HEK293 (cell line): ENCODE measurements at regions not wholly inside any gene's neighbourhood (a gene's known extent, or its start where the extent isn't known, plus 50 kb on each side); places are given as distances from the start of the nearest gene placed in this dataset.
"Not testable (repeated sequence)": the region's sequence is repeated elsewhere in the genome, so short reads cannot be mapped to it uniquely, and the experiment has no call there.

Experiments
- CTCF ChIA-PET: fragments of 350-600 bp; formaldehyde crosslinking; extraction: SDS; loops from one replicate; lab custom pipeline; 2021; ENCODE audit warnings: antibody characterized with exemption; lab: Yijun Ruan, JAX
- POLR2A ChIA-PET: fragments of 300-600 bp; formaldehyde crosslinking; extraction: SDS; loops from one replicate; lab custom pipeline; 2020; ENCODE audit warnings: antibody characterized with exemption, inconsistent platforms; lab: Yijun Ruan, JAX
- H3K27ac ChIP-seq: fragments of 200-500 bp; sonication (Bioruptor generic); 2 replicates; pipeline ENCODE4 v1.5.1; 2014; ENCODE audit warnings: low read depth, low read length, control low read depth, inconsistent platforms; ENCODE audit errors: extremely low read depth
- H3K36me3 ChIP-seq, 2 experiments: fragments of 200-500 bp in 1 of 2; sonication (Bioruptor generic) in 1 of 2; 1 replicate in 1 of 2; 2 replicates in 1 of 2; pipeline ENCODE4 v1.5.1; 2014 to 2017; ENCODE audit warnings: inconsistent platforms in 2 of 2, low read length in 2 of 2; ENCODE audit not compliant: control insufficient read depth in 2 of 2, insufficient read depth in 1 of 2
- H3K4me1 ChIP-seq: fragments of 200-500 bp; sonication (Bioruptor generic); 2 replicates; pipeline ENCODE4 v1.5.1; 2014; ENCODE audit warnings: mild to moderate bottlenecking, low read length, inconsistent platforms; ENCODE audit not compliant: control insufficient read depth, insufficient read depth
- H3K4me3 ChIP-seq: 2 replicates; pipeline ENCODE4 v1.5.1; 2011; ENCODE audit warnings: low read depth, mild to moderate bottlenecking, control low read depth, low read length, moderate library complexity
- H3K9me3 ChIP-seq: fragments of 200-500 bp; sonication (Bioruptor generic); 2 replicates; pipeline ENCODE4 v1.5.1; 2014; ENCODE audit warnings: low read depth, low read length, inconsistent platforms; ENCODE audit not compliant: control insufficient read depth, insufficient read depth
- MYNN ChIP-seq: fragments of 450-650 bp; formaldehyde crosslinking; IDR thresholded peaks from 2 replicates; pipeline ENCODE4 v1.5.1; 2016; ENCODE audit warnings: missing biosample characterization, missing genetic modification characterization, borderline replicate concordance
- REPIN1 ChIP-seq: fragments of 450-650 bp; formaldehyde crosslinking; IDR thresholded peaks from 2 replicates; pipeline ENCODE4 v1.5.1; 2017; ENCODE audit warnings: missing biosample characterization, missing genetic modification characterization, low read depth
- YY2 ChIP-seq: fragments of 450-650 bp; formaldehyde crosslinking; IDR thresholded peaks from 2 replicates; pipeline ENCODE4 v1.5.1; 2016; ENCODE audit warnings: missing biosample characterization, missing genetic modification characterization
- ZFP37 ChIP-seq: fragments of 450-650 bp; formaldehyde crosslinking; IDR thresholded peaks from 2 replicates; pipeline ENCODE4 v1.5.1; 2016; ENCODE audit warnings: missing biosample characterization, missing genetic modification characterization
- ZNF132 ChIP-seq: fragments of 450-650 bp; formaldehyde crosslinking; IDR thresholded peaks from 2 replicates; pipeline ENCODE4 v1.5.1; 2017; ENCODE audit warnings: missing biosample characterization, missing genetic modification characterization, borderline replicate concordance
- ZNF404 ChIP-seq: fragments of 450-650 bp; formaldehyde crosslinking; IDR thresholded peaks from 2 replicates; pipeline ENCODE4 v1.5.1; 2017; ENCODE audit warnings: missing biosample characterization, missing genetic modification characterization
- ZNF626 ChIP-seq: fragments of 450-650 bp; sonication (Bioruptor Pico); formaldehyde crosslinking; IDR thresholded peaks from 2 replicates; pipeline ENCODE4 v1.5.1; 2018; ENCODE audit warnings: missing biosample characterization, missing genetic modification characterization, inconsistent platforms
- ZNF654 ChIP-seq: fragments of 450-650 bp; formaldehyde crosslinking; IDR thresholded peaks from 2 replicates; pipeline ENCODE4 v1.5.1; 2016; ENCODE audit warnings: low read depth, missing biosample characterization, missing genetic modification characterization
- ZNF768 ChIP-seq: fragments of 450-650 bp; formaldehyde crosslinking; IDR thresholded peaks from 2 replicates; pipeline ENCODE4 v1.5.1; 2018; ENCODE audit warnings: missing biosample characterization, mild to moderate bottlenecking, missing genetic modification characterization
- ZSCAN30 ChIP-seq: fragments of 450-650 bp; IDR thresholded peaks from 2 replicates; pipeline ENCODE4 v1.5.1; 2018; ENCODE audit warnings: missing biosample characterization, mild to moderate bottlenecking, missing genetic modification characterization, moderate library complexity
- TF ChIP-seq, protein P1 (sequence below): fragments of 450-650 bp; formaldehyde crosslinking; IDR thresholded peaks from 2 replicates; pipeline ENCODE4 v1.5.1; 2017; ENCODE audit warnings: missing biosample characterization, missing genetic modification characterization
- TF ChIP-seq, protein P2 (sequence below): fragments of 450-650 bp; formaldehyde crosslinking; conservative IDR thresholded peaks from 2 replicates; pipeline ENCODE4 v1.5.1; 2016; ENCODE audit warnings: low read depth, missing biosample characterization, missing genetic modification characterization
- TF ChIP-seq, protein P3 (sequence below): sonication (generic); formaldehyde crosslinking; IDR thresholded peaks from 2 replicates; pipeline ENCODE4 v1.8.1; 2022; ENCODE audit warnings: mild to moderate bottlenecking, moderate library complexity, missing genetic modification reagents
- TF ChIP-seq, protein P4 (sequence below): fragments of 450-650 bp; formaldehyde crosslinking; conservative IDR thresholded peaks from 2 replicates; pipeline ENCODE4 v1.5.1; 2016; ENCODE audit warnings: low read depth, missing biosample characterization, missing genetic modification characterization

DNA sequence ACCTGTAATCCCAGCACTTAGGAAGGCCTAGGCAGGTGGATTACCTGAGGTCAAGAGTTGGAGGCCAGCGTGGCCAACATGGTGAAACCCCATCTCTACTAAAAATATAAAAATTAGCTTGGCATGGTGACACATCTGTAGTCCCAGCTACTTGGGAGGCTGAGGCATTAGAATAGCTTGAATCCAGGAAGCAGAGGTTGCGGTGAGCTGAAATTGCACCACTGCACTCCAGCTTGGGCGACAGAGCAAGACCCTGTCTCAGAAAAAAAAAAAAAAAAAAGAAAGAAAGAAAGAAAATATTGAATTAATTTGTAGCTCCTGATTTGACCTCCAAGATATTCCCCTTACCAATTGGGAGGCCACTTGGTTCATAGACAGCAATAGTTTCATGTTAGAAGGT, 73.7 kb downstream of the SPIN4 start:
- H3K9me3 ChIP-seq, H3K27ac ChIP-seq, H3K4me3 ChIP-seq, POLR2A ChIA-PET, CTCF ChIA-PET, H3K36me3 ChIP-seq, H3K4me1 ChIP-seq: not testable (repeated sequence)

DNA sequence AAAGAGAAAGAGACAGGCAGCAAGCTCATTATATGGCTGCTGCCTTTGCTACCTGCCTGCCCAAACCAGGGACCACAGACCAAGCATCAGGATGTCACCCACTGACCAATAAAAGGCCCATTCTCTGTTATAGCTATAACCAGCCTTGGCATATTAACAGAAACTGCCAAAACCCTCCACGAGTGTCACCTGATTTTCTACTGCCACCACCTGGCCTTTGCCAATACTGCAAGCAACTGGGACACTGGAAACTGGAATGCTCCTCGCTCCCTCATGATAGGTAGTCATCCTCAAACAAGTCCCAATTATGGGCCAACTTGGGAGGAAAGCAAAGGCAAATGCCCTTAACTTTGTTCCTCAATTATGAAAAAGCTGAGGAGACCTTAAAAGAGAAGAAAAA, 76.0 kb downstream of the SPIN4 start:
- H3K4me3 ChIP-seq = no peak overlapping the region
- POLR2A ChIA-PET = no interaction called here
- no peak overlapping the region for H3K27ac ChIP-seq
- peaks cover 5% of the 10 kb centered on the region for H3K9me3 ChIP-seq
- H3K4me1 ChIP-seq = no peaks in the 10 kb centered on the region
- no peaks in the 10 kb centered on the region for H3K36me3 ChIP-seq
- CTCF ChIA-PET = interaction anchor here (0.6 to 1.1 kb wide), 6 partner anchors 8 to 889 kb away, joined by 3 to 5 read pairs (median 4); no protein-coding TSS in a partner anchor
- TF ChIP-seq ZNF654 (tag by site-specific recombination) = peak; percentile 44
- TF ChIP-seq, protein P1, sequence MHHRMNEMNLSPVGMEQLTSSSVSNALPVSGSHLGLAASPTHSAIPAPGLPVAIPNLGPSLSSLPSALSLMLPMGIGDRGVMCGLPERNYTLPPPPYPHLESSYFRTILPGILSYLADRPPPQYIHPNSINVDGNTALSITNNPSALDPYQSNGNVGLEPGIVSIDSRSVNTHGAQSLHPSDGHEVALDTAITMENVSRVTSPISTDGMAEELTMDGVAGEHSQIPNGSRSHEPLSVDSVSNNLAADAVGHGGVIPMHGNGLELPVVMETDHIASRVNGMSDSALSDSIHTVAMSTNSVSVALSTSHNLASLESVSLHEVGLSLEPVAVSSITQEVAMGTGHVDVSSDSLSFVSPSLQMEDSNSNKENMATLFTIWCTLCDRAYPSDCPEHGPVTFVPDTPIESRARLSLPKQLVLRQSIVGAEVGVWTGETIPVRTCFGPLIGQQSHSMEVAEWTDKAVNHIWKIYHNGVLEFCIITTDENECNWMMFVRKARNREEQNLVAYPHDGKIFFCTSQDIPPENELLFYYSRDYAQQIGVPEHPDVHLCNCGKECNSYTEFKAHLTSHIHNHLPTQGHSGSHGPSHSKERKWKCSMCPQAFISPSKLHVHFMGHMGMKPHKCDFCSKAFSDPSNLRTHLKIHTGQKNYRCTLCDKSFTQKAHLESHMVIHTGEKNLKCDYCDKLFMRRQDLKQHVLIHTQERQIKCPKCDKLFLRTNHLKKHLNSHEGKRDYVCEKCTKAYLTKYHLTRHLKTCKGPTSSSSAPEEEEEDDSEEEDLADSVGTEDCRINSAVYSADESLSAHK (tag by site-specific recombination) = 0 out of 2 replicates have a peak, but pooled peaks have one; percentile 33
- TF ChIP-seq ZNF768 (tag by site-specific recombination) = no peak

DNA sequence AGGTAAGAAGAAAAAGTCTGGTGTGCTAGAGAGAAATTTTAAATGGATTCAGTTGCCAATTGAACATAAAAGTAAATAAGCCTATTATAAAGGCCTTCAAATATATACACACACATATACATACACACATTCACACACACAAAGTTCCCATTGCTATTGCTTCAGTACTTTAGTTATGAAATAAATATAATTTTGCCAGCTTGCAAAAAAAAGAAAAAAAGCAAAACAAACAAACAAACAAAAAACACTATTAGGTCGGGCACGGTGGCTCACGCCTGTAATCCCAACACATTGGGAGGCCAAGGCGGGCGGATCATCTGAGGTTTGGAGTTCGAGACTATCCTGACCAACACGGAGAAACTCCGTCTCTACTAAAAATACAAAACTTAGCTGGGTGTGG, 80.3 kb downstream of the SPIN4 start:
- H3K4me3 ChIP-seq = no peak overlapping the region
- no peak overlapping the region for H3K27ac ChIP-seq
- no peaks in the 10 kb centered on the region for H3K4me1 ChIP-seq
- CTCF ChIA-PET = interaction anchor here (0.5 kb wide), 1 partner anchor 20 kb away, joined by 3 read pairs; no protein-coding TSS in a partner anchor
- H3K36me3 ChIP-seq = no peaks in the 10 kb centered on the region
- TF ChIP-seq, protein P2, sequence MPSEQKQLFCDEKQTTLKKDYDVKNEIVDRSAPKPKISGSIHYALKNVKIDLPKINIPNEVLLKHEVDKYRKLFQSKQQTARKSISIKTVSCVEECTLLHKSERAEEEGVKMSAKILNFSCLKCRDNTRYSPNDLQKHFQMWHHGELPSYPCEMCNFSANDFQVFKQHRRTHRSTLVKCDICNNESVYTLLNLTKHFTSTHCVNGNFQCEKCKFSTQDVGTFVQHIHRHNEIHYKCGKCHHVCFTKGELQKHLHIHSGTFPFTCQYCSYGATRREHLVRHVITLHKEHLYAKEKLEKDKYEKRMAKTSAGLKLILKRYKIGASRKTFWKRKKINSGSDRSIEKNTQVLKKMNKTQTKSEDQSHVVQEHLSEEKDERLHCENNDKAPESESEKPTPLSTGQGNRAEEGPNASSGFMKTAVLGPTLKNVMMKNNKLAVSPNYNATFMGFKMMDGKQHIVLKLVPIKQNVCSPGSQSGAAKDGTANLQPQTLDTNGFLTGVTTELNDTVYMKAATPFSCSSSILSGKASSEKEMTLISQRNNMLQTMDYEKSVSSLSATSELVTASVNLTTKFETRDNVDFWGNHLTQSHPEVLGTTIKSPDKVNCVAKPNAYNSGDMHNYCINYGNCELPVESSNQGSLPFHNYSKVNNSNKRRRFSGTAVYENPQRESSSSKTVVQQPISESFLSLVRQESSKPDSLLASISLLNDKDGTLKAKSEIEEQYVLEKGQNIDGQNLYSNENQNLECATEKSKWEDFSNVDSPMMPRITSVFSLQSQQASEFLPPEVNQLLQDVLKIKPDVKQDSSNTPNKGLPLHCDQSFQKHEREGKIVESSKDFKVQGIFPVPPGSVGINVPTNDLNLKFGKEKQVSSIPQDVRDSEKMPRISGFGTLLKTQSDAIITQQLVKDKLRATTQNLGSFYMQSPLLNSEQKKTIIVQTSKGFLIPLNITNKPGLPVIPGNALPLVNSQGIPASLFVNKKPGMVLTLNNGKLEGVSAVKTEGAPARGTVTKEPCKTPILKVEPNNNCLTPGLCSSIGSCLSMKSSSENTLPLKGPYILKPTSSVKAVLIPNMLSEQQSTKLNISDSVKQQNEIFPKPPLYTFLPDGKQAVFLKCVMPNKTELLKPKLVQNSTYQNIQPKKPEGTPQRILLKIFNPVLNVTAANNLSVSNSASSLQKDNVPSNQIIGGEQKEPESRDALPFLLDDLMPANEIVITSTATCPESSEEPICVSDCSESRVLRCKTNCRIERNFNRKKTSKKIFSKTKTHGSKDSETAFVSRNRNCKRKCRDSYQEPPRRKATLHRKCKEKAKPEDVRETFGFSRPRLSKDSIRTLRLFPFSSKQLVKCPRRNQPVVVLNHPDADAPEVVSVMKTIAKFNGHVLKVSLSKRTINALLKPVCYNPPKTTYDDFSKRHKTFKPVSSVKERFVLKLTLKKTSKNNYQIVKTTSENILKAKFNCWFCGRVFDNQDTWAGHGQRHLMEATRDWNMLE (tag by site-specific recombination) = no peak
- no peak for TF ChIP-seq ZNF404
- TF ChIP-seq MYNN = no peak
- TF ChIP-seq, protein P1 (tag by site-specific recombination) = no peak
- no peak for TF ChIP-seq YY2
- TF ChIP-seq, protein P3, sequence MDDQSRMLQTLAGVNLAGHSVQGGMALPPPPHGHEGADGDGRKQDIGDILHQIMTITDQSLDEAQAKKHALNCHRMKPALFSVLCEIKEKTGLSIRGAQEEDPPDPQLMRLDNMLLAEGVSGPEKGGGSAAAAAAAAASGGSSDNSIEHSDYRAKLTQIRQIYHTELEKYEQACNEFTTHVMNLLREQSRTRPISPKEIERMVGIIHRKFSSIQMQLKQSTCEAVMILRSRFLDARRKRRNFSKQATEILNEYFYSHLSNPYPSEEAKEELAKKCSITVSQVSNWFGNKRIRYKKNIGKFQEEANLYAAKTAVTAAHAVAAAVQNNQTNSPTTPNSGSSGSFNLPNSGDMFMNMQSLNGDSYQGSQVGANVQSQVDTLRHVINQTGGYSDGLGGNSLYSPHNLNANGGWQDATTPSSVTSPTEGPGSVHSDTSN = no peak
- TF ChIP-seq, protein P4, sequence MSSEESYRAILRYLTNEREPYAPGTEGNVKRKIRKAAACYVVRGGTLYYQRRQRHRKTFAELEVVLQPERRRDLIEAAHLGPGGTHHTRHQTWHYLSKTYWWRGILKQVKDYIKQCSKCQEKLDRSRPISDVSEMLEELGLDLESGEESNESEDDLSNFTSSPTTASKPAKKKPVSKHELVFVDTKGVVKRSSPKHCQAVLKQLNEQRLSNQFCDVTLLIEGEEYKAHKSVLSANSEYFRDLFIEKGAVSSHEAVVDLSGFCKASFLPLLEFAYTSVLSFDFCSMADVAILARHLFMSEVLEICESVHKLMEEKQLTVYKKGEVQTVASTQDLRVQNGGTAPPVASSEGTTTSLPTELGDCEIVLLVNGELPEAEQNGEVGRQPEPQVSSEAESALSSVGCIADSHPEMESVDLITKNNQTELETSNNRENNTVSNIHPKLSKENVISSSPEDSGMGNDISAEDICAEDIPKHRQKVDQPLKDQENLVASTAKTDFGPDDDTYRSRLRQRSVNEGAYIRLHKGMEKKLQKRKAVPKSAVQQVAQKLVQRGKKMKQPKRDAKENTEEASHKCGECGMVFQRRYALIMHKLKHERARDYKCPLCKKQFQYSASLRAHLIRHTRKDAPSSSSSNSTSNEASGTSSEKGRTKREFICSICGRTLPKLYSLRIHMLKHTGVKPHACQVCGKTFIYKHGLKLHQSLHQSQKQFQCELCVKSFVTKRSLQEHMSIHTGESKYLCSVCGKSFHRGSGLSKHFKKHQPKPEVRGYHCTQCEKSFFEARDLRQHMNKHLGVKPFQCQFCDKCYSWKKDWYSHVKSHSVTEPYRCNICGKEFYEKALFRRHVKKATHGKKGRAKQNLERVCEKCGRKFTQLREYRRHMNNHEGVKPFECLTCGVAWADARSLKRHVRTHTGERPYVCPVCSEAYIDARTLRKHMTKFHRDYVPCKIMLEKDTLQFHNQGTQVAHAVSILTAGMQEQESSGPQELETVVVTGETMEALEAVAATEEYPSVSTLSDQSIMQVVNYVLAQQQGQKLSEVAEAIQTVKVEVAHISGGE (tag by site-specific recombination) = no peak
- no peak for TF ChIP-seq ZNF132 (tag by site-specific recombination)
- no peak for TF ChIP-seq REPIN1 (tag by site-specific recombination)
- no peak for TF ChIP-seq ZFP37 (tag by site-specific recombination)
- TF ChIP-seq ZSCAN30 (tag by site-specific recombination) = no peak
- no peak for TF ChIP-seq ZNF626 (tag by site-specific recombination)
- POLR2A ChIA-PET = no interaction called here
- no peaks in the 10 kb centered on the region; the same call in 1 of the 2 replicates for H3K9me3 ChIP-seq
